OCI-LY3 (cell line): ENCODE measurements at regions not wholly inside any gene's neighbourhood (a gene's known extent, or its start where the extent isn't known, plus 50 kb on each side); places are given as distances from the start of the nearest gene placed in this dataset.

Source experiments
- H2AFZ ChIP-seq: fragments of 200-600, 300-600 bp; shearing (Covaris generic); 2 replicates; pipeline ENCODE4 v1.6.0; 2014; ENCODE audit warnings: antibody characterized with exemption, low read depth, low read length
- H3K27ac ChIP-seq: fragments of 200-600, 300-600 bp; sonication (generic); 2 replicates; pipeline ENCODE4 v1.5.1; 2014; ENCODE audit warnings: mild to moderate bottlenecking, low read length, moderate library complexity, mixed read lengths
- H3K27me3 ChIP-seq: fragments of 200-600, 300-600 bp; sonication (generic); 2 replicates; pipeline ENCODE4 v1.6.1; 2014; ENCODE audit warnings: low read depth, low read length, mixed read lengths
- H3K36me3 ChIP-seq: fragments of 200-600, 300-600 bp; sonication (generic); replicated peaks from 2 replicates; pipeline ENCODE3; 2014; ENCODE audit warnings: low read depth, low read length, mixed read lengths
- H3K4me1 ChIP-seq: fragments of 300-600, 200-600 bp; sonication (generic); 2 replicates; pipeline ENCODE4 v1.6.1; 2014; ENCODE audit warnings: low read length, mixed read lengths
- H3K4me2 ChIP-seq: fragments of 200-600, 300-600 bp; sonication (generic); 2 replicates; pipeline ENCODE4 v1.6.1; 2014; ENCODE audit warnings: low read length, mixed read lengths
- H3K4me3 ChIP-seq: fragments of 300-600, 200-600 bp; sonication (generic); 2 replicates; pipeline ENCODE4 v1.5.1; 2014; ENCODE audit warnings: antibody characterized with exemption, mild to moderate bottlenecking, low read length, moderate library complexity
- H3K79me2 ChIP-seq: fragments of 300-600, 200-600 bp; shearing (Covaris generic); 2 replicates; pipeline ENCODE4 v1.6.1; 2014; ENCODE audit warnings: mild to moderate bottlenecking, low read length, mixed read lengths
- H3K9ac ChIP-seq: fragments of 300-600, 200-600 bp; shearing (Covaris generic); 2 replicates; pipeline ENCODE4 v1.6.0; 2014; ENCODE audit warnings: mild to moderate bottlenecking, low read length, moderate library complexity
- H3K9me3 ChIP-seq: fragments of 200-600, 300-600 bp; shearing (Covaris generic); 2 replicates; pipeline ENCODE4 v1.6.1; 2014; ENCODE audit warnings: low read length, mixed read lengths; ENCODE audit not compliant: insufficient read depth
- H4K20me1 ChIP-seq: fragments of 200-600, 300-600 bp; sonication (generic); 2 replicates; pipeline ENCODE4 v1.6.1; 2016; ENCODE audit warnings: low read length, mixed read lengths; ENCODE audit not compliant: insufficient read depth
- CTCF ChIP-seq: fragments of 200-600, 300-600 bp; sonication (generic); IDR thresholded peaks from 2 replicates; pipeline ENCODE4 v1.5.1; 2014; ENCODE audit warnings: antibody characterized with exemption, low read length, low read depth
- EZH2phosphoT487 ChIP-seq: fragments of 200-600 bp; shearing (Covaris generic); IDR thresholded peaks from 2 replicates; pipeline ENCODE4 v1.6.1; 2018; ENCODE audit warnings: antibody characterized with exemption, mixed run types, low read depth

GRCh38 chr3:158991146-158991705 is 189.4 kb downstream of the MFSD1 start:
- H3K4me3 ChIP-seq: no peak overlapping the region
- H3K9ac ChIP-seq: no peak overlapping the region
- H3K27ac ChIP-seq: no peak overlapping the region
- no peak overlapping the region for H2AFZ ChIP-seq
- H3K4me1 ChIP-seq: no peaks in the 10 kb centered on the region
- H3K27me3 ChIP-seq: no peaks in the 10 kb centered on the region
- TF ChIP-seq EZH2phosphoT487: no peak
- TF ChIP-seq CTCF: no peak
- no peak overlapping the region for H3K4me2 ChIP-seq
- no peaks in the 10 kb centered on the region for H3K36me3 ChIP-seq
- H4K20me1 ChIP-seq: no peaks in the 10 kb centered on the region
- no peaks in the 10 kb centered on the region for H3K9me3 ChIP-seq
- no peaks in the 10 kb centered on the region for H3K79me2 ChIP-seq

- TF ChIP-seq EZH2phosphoT487 (no peak), CTCF (no peak)
- no peak overlapping the region for H3K4me2 ChIP-seq
- H3K4me1 ChIP-seq: no peaks in the 10 kb centered on the region
- no peak overlapping the region for H3K27ac ChIP-seq
- H2AFZ ChIP-seq: no peak overlapping the region
- no peak overlapping the region for H3K4me3 ChIP-seq
- peaks cover 5% of the 10 kb centered on the region; the same call in 1 of the 2 replicates for H3K27me3 ChIP-seq
- H3K79me2 ChIP-seq: no peaks in the 10 kb centered on the region
- H4K20me1 ChIP-seq: no peaks in the 10 kb centered on the region
- no peaks in the 10 kb centered on the region for H3K9me3 ChIP-seq
- no peaks in the 10 kb centered on the region for H3K36me3 ChIP-seq
- no peak overlapping the region for H3K9ac ChIP-seq
Observed at GRCh38 chr3:158992463-158992862, 190.6 kb downstream of the MFSD1 start.

- Histone ChIP-seq H3K4me1 (no peaks in the 10 kb centered on the region), H3K9me3 (no peaks in the 10 kb centered on the region), H3K4me2 (no peak overlapping the region), H3K27me3 (peaks cover 5% of the 10 kb centered on the region; the same call in 1 of the 2 replicates), H3K79me2 (no peaks in the 10 kb centered on the region), H2AFZ (no peak overlapping the region), H3K27ac (no peak overlapping the region), H3K4me3 (no peak overlapping the region), H4K20me1 (no peaks in the 10 kb centered on the region), H3K9ac (no peak overlapping the region), H3K36me3 (no peaks in the 10 kb centered on the region)
- TF ChIP-seq EZH2phosphoT487 (no peak), CTCF (no peak)
Observed at GRCh38 chr3:158994386-158994785, 192.5 kb downstream of the MFSD1 start.

- H2AFZ ChIP-seq: no peak overlapping the region
- H3K9me3 ChIP-seq: no peaks in the 10 kb centered on the region
- H3K36me3 ChIP-seq: no peaks in the 10 kb centered on the region
- H3K79me2 ChIP-seq: no peaks in the 10 kb centered on the region
- H3K4me2 ChIP-seq: no peak overlapping the region
- H3K4me3 ChIP-seq: no peak overlapping the region
- H3K27me3 ChIP-seq: peaks cover 8% of the 10 kb centered on the region; the same call in 1 of the 2 replicates
- TF ChIP-seq EZH2phosphoT487: no peak
- no peak for TF ChIP-seq CTCF
- no peak overlapping the region for H3K27ac ChIP-seq
- H4K20me1 ChIP-seq: no peaks in the 10 kb centered on the region
- H3K4me1 ChIP-seq: no peaks in the 10 kb centered on the region
- H3K9ac ChIP-seq: no peak overlapping the region
Observed at GRCh38 chr3:159001711-159002110, 199.9 kb downstream of the MFSD1 start.
